ENCODE measurements at regions not wholly inside any gene's neighbourhood (a gene's known extent, or its start where the extent isn't known, plus 50 kb on each side); places are given as distances from the start of the nearest gene placed in this dataset.

- FAIRE-seq, result no peak
- Histone ChIP-seq H3K4me1 (ENCODE audit: control insufficient read depth in 2 of 3, insufficient read depth in 2 of 3, low read depth in 1 of 3, low read length in 3 of 3) (no peaks in the 10 kb centered on the region), H3K36me3 (ENCODE audit: control insufficient read depth in 2 of 3, insufficient read depth in 3 of 3, low read length in 3 of 3) (no peaks in the 10 kb centered on the region), H3K9ac (ENCODE audit: low read length in 3 of 3) (no peak overlapping the region), H3K27me3 (ENCODE audit: control insufficient read depth, insufficient read depth, low read length) (no peaks in the 10 kb centered on the region), H3K4me3 (ENCODE audit: low read length in 3 of 3) (no peak overlapping the region), H3K27ac (ENCODE audit: low read depth in 2 of 2, low read length in 2 of 2) (no peak overlapping the region), H3K9me3 (ENCODE audit: control insufficient read depth in 2 of 3, insufficient read depth in 1 of 3, low read length in 3 of 3) (no peaks in the 10 kb centered on the region)
- no peak for DNase-seq
- intact Hi-C loops (cut with DNase I), result loop anchor here (10.0 kb wide), 1 partner anchor 69 kb away; no protein-coding TSS in a partner anchor
- TF ChIP-seq CTCF (IDR thresholded peaks at IDR 0.05; ENCODE audit: borderline replicate concordance, extremely low read depth, insufficient read depth), result no peak
These were observed 89.6 kb upstream of the ATF7IP start for GRCh38 chr12:14275886-14276285.

- Histone ChIP-seq H3K27ac (ENCODE audit: low read depth in 2 of 2, low read length in 2 of 2) (no peak overlapping the region), H3K9ac (ENCODE audit: low read length in 3 of 3) (no peak overlapping the region), H3K27me3 (ENCODE audit: control insufficient read depth, insufficient read depth, low read length) (no peaks in the 10 kb centered on the region), H3K4me3 (ENCODE audit: low read length in 3 of 3) (no peak overlapping the region), H3K36me3 (ENCODE audit: control insufficient read depth in 2 of 3, insufficient read depth in 3 of 3, low read length in 3 of 3) (no peaks in the 10 kb centered on the region), H3K4me1 (ENCODE audit: control insufficient read depth in 2 of 3, insufficient read depth in 2 of 3, low read depth in 1 of 3, low read length in 3 of 3) (peaks cover 0 to under 1% (median 0%) of the 10 kb centered on the region in 3 donors), H3K9me3 (ENCODE audit: control insufficient read depth in 2 of 3, insufficient read depth in 1 of 3, low read length in 3 of 3) (no peaks in the 10 kb centered on the region)
- FAIRE-seq (no peak), DNase-seq (no peak)
- TF ChIP-seq CTCF (IDR thresholded peaks at IDR 0.05; ENCODE audit: borderline replicate concordance, extremely low read depth, insufficient read depth), result no peak
- intact Hi-C loops (cut with DNase I), result loop anchor here (10.0 kb wide), 1 partner anchor 66 kb away; no protein-coding TSS in a partner anchor
These were observed 87.1 kb upstream of the ATF7IP start for GRCh38 chr12:14278294-14278953.

- Histone ChIP-seq H3K27ac (ENCODE audit: low read depth in 2 of 2, low read length in 2 of 2) (no peak overlapping the region), H3K9me3 (ENCODE audit: control insufficient read depth in 2 of 3, insufficient read depth in 1 of 3, low read length in 3 of 3) (no peaks in the 10 kb centered on the region), H3K27me3 (ENCODE audit: control insufficient read depth, insufficient read depth, low read length) (no peaks in the 10 kb centered on the region), H3K36me3 (ENCODE audit: control insufficient read depth in 2 of 3, insufficient read depth in 3 of 3, low read length in 3 of 3) (no peaks in the 10 kb centered on the region), H3K9ac (ENCODE audit: low read length in 3 of 3) (no peak overlapping the region), H3K4me3 (ENCODE audit: low read length in 3 of 3) (no peak overlapping the region), H3K4me1 (ENCODE audit: control insufficient read depth in 2 of 3, insufficient read depth in 2 of 3, low read depth in 1 of 3, low read length in 3 of 3) (peaks cover 0 to 6% (median 0%) of the 10 kb centered on the region in 3 donors)
- no peak for FAIRE-seq
- intact Hi-C loops (cut with DNase I), result loop anchor here (10.0 kb wide), 1 partner anchor 65 kb away; no protein-coding TSS in a partner anchor
- no peak for DNase-seq
- TF ChIP-seq CTCF (IDR thresholded peaks at IDR 0.05; ENCODE audit: borderline replicate concordance, extremely low read depth, insufficient read depth), result no peak
These were observed 85.6 kb upstream of the ATF7IP start for GRCh38 chr12:14279845-14280244.
